Activated CD4-positive, alpha-beta memory T cell treated with anti-CD3 and anti-CD28 coated beads for 36 hours (primary cell): ENCODE measurements at regions not wholly inside any gene's neighbourhood (a gene's known extent, or its start where the extent isn't known, plus 50 kb on each side); places are given as distances from the start of the nearest gene placed in this dataset.

Source experiments
- CTCF ChIA-PET: fragments of 350-600 bp; sonication (Branson Sonifier 250); formaldehyde crosslinking; loops from one replicate; lab custom pipeline; 2021; ENCODE audit warnings: antibody characterized with exemption, inconsistent platforms; lab: Charles Lee
- POLR2A ChIA-PET: fragments of 350-600 bp; sonication (Branson Sonifier 250); formaldehyde crosslinking; loops from one replicate; lab custom pipeline; 2021; ENCODE audit warnings: antibody characterized with exemption; lab: Charles Lee
- DNase-seq: peaks from one replicate; pipeline ENCODE4 v3.0.0-alpha.2; 2020
- H3K27ac Mint-ChIP-seq: one replicate; pipeline ENCODE4 v1.8.0; 2021; ENCODE audit warnings: mixed read lengths
- H3K27me3 Mint-ChIP-seq: one replicate; pipeline ENCODE4 v1.8.0; 2021; ENCODE audit warnings: mixed read lengths
- H3K36me3 Mint-ChIP-seq: one replicate; pipeline ENCODE4 v1.8.0; 2021; ENCODE audit warnings: mixed read lengths
- H3K4me1 Mint-ChIP-seq: one replicate; pipeline ENCODE4 v1.8.0; 2021; ENCODE audit warnings: low read depth, mixed read lengths
- H3K4me3 Mint-ChIP-seq: one replicate; pipeline ENCODE4 v1.8.0; 2021; ENCODE audit warnings: mild to moderate bottlenecking, mixed read lengths
- H3K9me3 Mint-ChIP-seq: one replicate; pipeline ENCODE4 v1.8.0; 2021; ENCODE audit warnings: mixed read lengths
- intact Hi-C: fragments of 100-400 bp; cut with micrococcal nuclease; formaldehyde crosslinking; loops from one replicate; pipeline ENCODE4 v1.15.1; 2023

DNA sequence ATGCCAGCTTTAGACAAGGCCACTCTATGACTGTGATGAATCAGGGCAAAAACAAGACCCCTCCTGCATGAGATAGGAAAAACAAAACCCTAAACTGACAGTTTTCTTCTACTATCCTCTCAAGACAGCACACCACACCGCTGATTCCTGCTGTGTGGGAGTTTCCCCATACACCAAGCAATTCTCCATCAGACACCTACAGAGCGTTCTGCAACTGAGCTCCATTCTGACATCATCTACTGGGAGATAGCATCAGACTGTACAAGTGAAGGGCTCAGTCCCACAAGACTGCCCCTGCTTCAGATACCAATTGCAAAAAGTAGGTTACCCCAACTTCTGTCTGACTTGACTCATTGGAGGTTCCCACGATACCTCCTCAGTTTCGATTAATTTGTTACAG lies 130.6 kb downstream of the TSN start:
- no peaks in the 10 kb centered on the region for H3K4me1 Mint-ChIP-seq
- no peaks in the 10 kb centered on the region for H3K9me3 Mint-ChIP-seq
- ChIA-PET POLR2A (no interaction called here), CTCF (interaction anchor here (0.9 to 1.2 kb wide), 2 partner anchors 13 to 75 kb away, joined by 3 to 4 read pairs; no protein-coding TSS in a partner anchor)
- H3K4me3 Mint-ChIP-seq: no peak overlapping the region
- H3K27ac Mint-ChIP-seq: no peak overlapping the region
- H3K27me3 Mint-ChIP-seq: peaks cover 2% of the 10 kb centered on the region
- no peak for DNase-seq
- intact Hi-C loops: no loop called here
- no peaks in the 10 kb centered on the region for H3K36me3 Mint-ChIP-seq

- CTCF ChIA-PET: interaction anchor here (1.4 to 1.6 kb wide), 2 partner anchors 8 to 10 kb away, joined by 3 to 5 read pairs; no protein-coding TSS in a partner anchor
- Mint-ChIP-seq H3K9me3 (no peaks in the 10 kb centered on the region), H3K4me1 (no peaks in the 10 kb centered on the region), H3K27ac (no peak overlapping the region), H3K27me3 (no peaks in the 10 kb centered on the region), H3K4me3 (no peak overlapping the region), H3K36me3 (no peaks in the 10 kb centered on the region)
- intact Hi-C loops: no loop called here
- POLR2A ChIA-PET: no interaction called here
- DNase-seq: no peak
These were observed 132.2 kb downstream of the TSN start for GRCh38 chr2:121887513-121888188.

DNA sequence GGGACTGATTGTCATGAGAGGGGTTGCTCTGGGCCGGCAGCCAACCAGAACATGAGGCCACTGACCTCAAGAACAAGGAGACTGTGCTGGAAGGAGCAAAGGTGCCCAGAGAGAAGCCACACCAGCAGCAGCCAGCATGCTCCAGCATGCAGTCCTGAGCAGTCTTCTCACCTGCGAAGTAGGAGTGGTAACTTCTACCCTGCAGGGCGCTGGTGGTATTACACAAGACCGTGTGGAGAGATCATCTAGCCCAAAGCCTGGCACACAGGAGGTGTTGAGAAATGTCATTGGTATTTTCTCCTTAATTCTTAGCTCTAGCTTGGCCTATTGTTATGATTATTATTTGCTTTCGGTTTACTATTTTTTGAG lies 132.7 kb downstream of the TSN start:
- H3K4me3 Mint-ChIP-seq: no peak overlapping the region
- H3K27me3 Mint-ChIP-seq: no peaks in the 10 kb centered on the region
- no peaks in the 10 kb centered on the region for H3K36me3 Mint-ChIP-seq
- ChIA-PET POLR2A (no interaction called here), CTCF (interaction anchor here (1.6 kb wide), 1 partner anchor 9 kb away, joined by 5 read pairs; no protein-coding TSS in a partner anchor)
- DNase-seq: peak; percentile 26
- no peak overlapping the region for H3K27ac Mint-ChIP-seq
- H3K9me3 Mint-ChIP-seq: no peaks in the 10 kb centered on the region
- H3K4me1 Mint-ChIP-seq: no peaks in the 10 kb centered on the region
- intact Hi-C loops: no loop called here

- Mint-ChIP-seq H3K27me3 (no peaks in the 10 kb centered on the region), H3K4me3 (no peak overlapping the region), H3K4me1 (no peaks in the 10 kb centered on the region), H3K36me3 (no peaks in the 10 kb centered on the region), H3K9me3 (no peaks in the 10 kb centered on the region), H3K27ac (no peak overlapping the region)
- intact Hi-C loops: no loop called here
- CTCF ChIA-PET: no interaction called here
- no peak for DNase-seq
- POLR2A ChIA-PET: no interaction called here
These were observed 134.6 kb downstream of the TSN start for GRCh38 chr2:121890041-121890440.

DNA sequence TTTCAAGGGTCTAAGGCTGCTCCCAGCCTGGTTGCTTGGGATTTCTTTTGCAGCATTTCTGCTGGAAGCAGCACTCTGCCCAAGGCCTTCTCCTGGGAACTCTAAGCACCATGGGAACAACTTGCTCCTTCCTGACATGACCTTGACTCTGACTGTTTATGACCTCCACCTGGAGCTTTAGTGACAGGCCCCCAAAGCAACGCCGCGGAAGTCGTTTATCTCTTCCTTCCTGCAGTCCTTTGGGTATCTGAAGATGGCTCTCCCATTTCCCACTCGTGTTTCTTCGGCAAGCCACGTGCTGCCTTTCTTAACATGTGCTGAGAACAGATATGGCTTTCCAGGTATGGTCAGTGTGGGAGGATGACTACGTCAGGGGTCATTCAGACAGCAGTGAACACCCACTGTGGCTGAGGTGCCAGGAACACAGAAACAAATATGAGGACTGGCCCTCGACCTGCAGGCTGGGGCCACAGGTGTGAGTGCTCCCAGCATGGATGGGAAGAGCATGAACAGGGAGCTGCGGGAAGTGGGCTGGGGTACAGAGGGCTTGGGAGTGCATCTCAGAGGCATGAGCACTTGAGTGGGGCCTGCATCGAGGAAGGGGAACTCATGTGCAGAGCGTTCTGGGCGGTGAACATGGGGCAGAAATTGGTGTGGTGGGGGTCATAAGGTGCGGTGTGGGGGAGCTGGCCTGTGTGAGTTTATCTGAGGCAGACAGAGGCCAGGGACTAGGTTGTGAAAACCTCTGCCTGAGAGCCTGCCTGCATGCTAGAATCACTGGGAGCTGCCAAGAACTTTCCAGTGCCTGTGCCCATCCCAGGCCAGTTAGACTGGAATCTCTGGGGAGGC lies 140.5 kb downstream of the TSN start:
- no peaks in the 10 kb centered on the region for H3K36me3 Mint-ChIP-seq
- ChIA-PET POLR2A (no interaction called here), CTCF (interaction anchor here (1.5 to 1.7 kb wide), 2 partner anchors 9 to 42 kb away, joined by 3 read pairs; no protein-coding TSS in a partner anchor)
- no peaks in the 10 kb centered on the region for H3K27me3 Mint-ChIP-seq
- H3K27ac Mint-ChIP-seq: no peak overlapping the region
- H3K9me3 Mint-ChIP-seq: no peaks in the 10 kb centered on the region
- intact Hi-C loops: no loop called here
- no peaks in the 10 kb centered on the region for H3K4me1 Mint-ChIP-seq
- no peak overlapping the region for H3K4me3 Mint-ChIP-seq
- no peak for DNase-seq

DNA sequence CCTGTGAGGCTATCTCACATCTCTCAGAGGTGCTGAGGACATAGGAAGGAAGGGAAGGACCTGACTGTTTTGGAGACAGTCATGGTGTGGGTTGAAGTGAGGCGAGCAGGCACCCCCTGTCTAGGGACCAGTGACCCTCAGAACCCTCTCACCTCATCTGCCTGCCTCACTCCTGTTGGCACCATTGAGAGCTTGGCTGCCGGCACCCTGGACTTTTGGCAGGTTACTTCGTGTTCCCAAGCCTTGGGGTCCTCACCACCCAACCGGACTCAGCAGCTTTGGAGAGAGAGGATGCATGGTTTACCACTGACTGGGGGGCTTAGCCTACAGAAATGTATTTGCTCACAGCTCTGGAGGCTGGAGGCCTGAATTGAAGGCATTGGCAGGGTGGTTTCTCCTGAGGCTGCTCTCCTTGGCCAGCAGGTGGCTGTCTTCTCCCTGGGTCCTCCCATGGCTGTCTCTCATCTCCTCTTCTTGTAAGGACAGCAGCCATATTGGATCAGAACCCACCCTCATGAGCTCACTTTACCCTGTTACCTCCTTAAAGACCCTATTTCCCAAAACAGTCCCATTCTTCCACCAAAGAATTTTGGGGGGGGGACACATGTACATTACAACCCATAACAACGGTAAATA lies 142.0 kb downstream of the TSN start:
- H3K27ac Mint-ChIP-seq: no peak overlapping the region
- intact Hi-C loops: no loop called here
- no peaks in the 10 kb centered on the region for H3K9me3 Mint-ChIP-seq
- DNase-seq: peak; percentile 28
- ChIA-PET POLR2A (no interaction called here), CTCF (interaction anchor here (0.6 to 1.7 kb wide), 4 partner anchors 9 to 44 kb away, joined by 3 to 5 read pairs (median 3); no protein-coding TSS in a partner anchor)
- H3K4me3 Mint-ChIP-seq: no peak overlapping the region
- no peaks in the 10 kb centered on the region for H3K36me3 Mint-ChIP-seq
- no peaks in the 10 kb centered on the region for H3K27me3 Mint-ChIP-seq
- no peaks in the 10 kb centered on the region for H3K4me1 Mint-ChIP-seq

DNA sequence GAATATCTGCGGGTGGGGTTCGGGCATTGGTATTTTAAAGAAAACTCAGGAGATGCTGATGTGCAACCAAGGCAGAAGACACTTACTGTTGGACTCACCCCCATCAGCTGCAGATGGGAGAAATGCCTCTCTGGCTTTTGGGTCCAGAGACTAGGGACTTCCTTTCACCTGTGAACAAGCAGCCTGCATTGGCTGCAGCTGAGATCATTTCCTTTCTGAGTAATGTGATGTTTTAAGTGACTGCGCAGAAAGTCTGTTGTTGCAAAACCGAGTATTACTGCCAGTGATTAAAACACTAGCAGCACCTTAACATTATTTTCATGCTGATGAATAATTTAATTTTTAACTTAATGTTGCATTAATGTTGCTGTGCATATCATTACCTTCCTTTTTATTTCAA lies 143.0 kb downstream of the TSN start:
- Mint-ChIP-seq H3K27ac (no peak overlapping the region), H3K4me3 (no peak overlapping the region), H3K9me3 (no peaks in the 10 kb centered on the region), H3K36me3 (no peaks in the 10 kb centered on the region), H3K27me3 (no peaks in the 10 kb centered on the region), H3K4me1 (no peaks in the 10 kb centered on the region)
- ChIA-PET POLR2A (no interaction called here), CTCF (interaction anchor here (1.0 kb wide), 1 partner anchor 12 kb away, joined by 3 read pairs; no protein-coding TSS in a partner anchor)
- intact Hi-C loops: no loop called here
- DNase-seq: no peak

DNA sequence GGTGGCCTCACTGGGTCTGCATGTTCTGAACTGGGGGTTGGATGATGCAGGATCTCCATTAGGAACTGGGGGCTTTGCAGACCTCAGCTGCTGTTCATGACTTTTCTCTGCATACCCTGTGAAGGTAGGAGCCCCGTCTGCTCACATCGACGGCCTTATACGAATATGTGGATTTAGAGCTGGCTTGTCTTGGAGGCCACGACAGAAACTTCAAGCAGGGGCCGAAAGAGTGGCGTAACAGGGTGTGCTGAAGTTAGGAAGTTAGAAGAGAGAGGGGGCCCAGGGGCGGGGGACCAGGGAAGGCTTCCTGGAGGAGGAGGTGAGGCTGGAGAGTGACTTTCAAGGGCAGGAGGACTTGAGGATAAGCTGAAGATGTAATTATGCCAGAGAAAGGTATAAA lies 144.9 kb downstream of the TSN start:
- no peak for DNase-seq
- no peak overlapping the region for H3K4me3 Mint-ChIP-seq
- H3K4me1 Mint-ChIP-seq: no peaks in the 10 kb centered on the region
- H3K27ac Mint-ChIP-seq: no peak overlapping the region
- ChIA-PET POLR2A (no interaction called here), CTCF (no interaction called here)
- H3K27me3 Mint-ChIP-seq: no peaks in the 10 kb centered on the region
- H3K36me3 Mint-ChIP-seq: no peaks in the 10 kb centered on the region
- H3K9me3 Mint-ChIP-seq: no peaks in the 10 kb centered on the region
- intact Hi-C loops: no loop called here

DNA sequence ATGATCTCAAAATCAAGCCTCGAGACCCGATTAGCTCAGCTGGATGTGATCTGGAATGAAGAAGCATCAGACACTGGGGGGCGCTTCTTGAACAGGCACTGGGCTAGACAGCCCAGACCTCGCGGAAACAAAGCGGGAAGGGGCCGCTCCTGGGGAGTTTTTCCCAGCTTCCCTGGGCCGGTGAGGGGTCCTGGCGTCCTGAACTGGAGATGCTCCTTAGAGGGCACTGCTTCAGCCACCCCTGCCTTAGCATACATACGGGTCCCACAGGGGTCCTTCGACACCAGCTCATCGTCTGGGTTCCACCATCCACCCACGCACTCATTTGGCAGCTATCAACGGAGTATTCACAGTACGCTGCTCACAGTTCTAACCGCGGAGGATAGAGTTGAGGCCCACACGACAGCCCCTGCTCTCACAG lies 146.7 kb downstream of the TSN start:
- intact Hi-C loops: no loop called here
- CTCF ChIA-PET: no interaction called here
- no peak for DNase-seq
- Mint-ChIP-seq H3K4me1 (no peaks in the 10 kb centered on the region), H3K9me3 (no peaks in the 10 kb centered on the region), H3K27ac (no peak overlapping the region), H3K4me3 (no peak overlapping the region), H3K36me3 (no peaks in the 10 kb centered on the region), H3K27me3 (no peaks in the 10 kb centered on the region)
- POLR2A ChIA-PET: no interaction called here

GRCh38 chr2:121902616-121903015 lies 147.2 kb downstream of the TSN start:
- H3K4me1 Mint-ChIP-seq: no peaks in the 10 kb centered on the region
- CTCF ChIA-PET: no interaction called here
- intact Hi-C loops: no loop called here
- no peak for DNase-seq
- no peaks in the 10 kb centered on the region for H3K9me3 Mint-ChIP-seq
- no peak overlapping the region for H3K27ac Mint-ChIP-seq
- no peak overlapping the region for H3K4me3 Mint-ChIP-seq
- no peaks in the 10 kb centered on the region for H3K36me3 Mint-ChIP-seq
- H3K27me3 Mint-ChIP-seq: no peaks in the 10 kb centered on the region
- POLR2A ChIA-PET: no interaction called here

DNA sequence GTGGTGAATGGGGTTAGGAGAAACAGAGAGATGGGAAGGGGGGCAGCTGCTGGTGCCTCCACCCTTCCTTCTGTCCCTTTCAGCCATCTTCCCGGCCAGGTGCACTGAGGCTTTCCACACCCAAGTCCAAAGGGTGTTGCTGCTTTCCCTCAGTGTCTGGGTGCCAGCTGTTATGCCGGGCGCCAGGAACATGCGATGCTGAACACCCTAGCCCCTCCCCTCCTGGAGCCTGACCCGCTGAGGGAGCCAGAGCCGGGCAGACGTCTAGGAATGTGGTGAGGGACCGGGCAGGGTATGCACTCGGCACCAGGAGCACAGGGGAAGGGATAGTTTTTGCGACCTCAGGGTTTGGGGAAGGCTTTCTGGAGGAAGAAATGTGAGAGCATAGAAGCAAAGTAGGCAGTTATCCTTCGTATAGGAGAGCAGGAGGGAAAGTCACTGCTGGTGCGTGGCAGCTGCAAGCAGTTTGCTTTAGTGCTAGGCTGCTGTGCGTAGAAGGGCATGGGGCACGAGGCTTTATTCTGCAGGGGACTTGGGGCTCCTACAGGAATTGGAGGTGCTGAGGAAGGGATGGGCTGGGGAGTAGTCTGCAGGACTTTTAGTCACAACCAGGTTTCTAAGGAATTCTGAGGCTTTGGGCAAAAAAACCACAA lies 147.7 kb downstream of the TSN start:
- ChIA-PET CTCF (no interaction called here), POLR2A (no interaction called here)
- Mint-ChIP-seq H3K4me3 (no peak overlapping the region), H3K27me3 (no peaks in the 10 kb centered on the region), H3K36me3 (no peaks in the 10 kb centered on the region), H3K4me1 (no peaks in the 10 kb centered on the region), H3K27ac (no peak overlapping the region), H3K9me3 (no peaks in the 10 kb centered on the region)
- intact Hi-C loops: no loop called here
- no peak for DNase-seq

DNA sequence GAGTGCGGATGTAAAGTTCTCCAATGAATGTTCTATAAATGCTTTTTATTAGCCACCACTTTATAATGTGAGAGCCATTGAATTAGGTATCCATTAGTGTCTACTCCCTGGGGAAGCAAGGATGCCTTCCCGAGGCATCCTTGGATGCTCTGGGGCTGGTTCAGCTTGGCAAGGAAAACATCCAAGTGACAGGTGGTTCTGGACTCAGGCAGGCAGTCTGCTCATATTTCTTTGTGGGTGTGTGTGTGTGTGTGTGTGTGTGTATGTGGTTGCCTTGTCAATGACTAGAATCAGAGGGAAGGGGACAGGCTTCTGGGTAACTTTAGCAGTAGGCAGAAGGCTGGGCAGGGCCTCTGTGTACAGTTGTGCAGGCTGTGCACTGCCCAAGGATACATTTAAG lies 149.2 kb downstream of the TSN start:
- intact Hi-C loops: no loop called here
- H3K4me3 Mint-ChIP-seq: no peak overlapping the region
- no peaks in the 10 kb centered on the region for H3K27me3 Mint-ChIP-seq
- H3K4me1 Mint-ChIP-seq: no peaks in the 10 kb centered on the region
- no peak overlapping the region for H3K27ac Mint-ChIP-seq
- ChIA-PET POLR2A (no interaction called here), CTCF (interaction anchor here (0.5 kb wide), 1 partner anchor 203 kb away, joined by 3 read pairs; no protein-coding TSS in a partner anchor)
- no peak for DNase-seq
- no peaks in the 10 kb centered on the region for H3K9me3 Mint-ChIP-seq
- H3K36me3 Mint-ChIP-seq: no peaks in the 10 kb centered on the region
